Ishikawa (cell line): ENCODE measurements at regions not wholly inside any gene's neighbourhood (a gene's known extent, or its start where the extent isn't known, plus 50 kb on each side); places are given as distances from the start of the nearest gene placed in this dataset.

ENCODE experiments used
- CEBPB ChIP-seq: IDR thresholded peaks from 2 replicates; pipeline ENCODE4 v1.6.1; 2012
- EP300 ChIP-seq: IDR thresholded peaks from 2 replicates; pipeline ENCODE4 v1.6.1; 2012; ENCODE audit warnings: borderline replicate concordance
- FOXM1 ChIP-seq: IDR thresholded peaks from 2 replicates; pipeline ENCODE4 v1.6.1; 2012; ENCODE audit warnings: low read depth, borderline replicate concordance
- MAX ChIP-seq: IDR thresholded peaks from 2 replicates; pipeline ENCODE4 v1.6.1; 2012
- RAD21 ChIP-seq: IDR thresholded peaks from 2 replicates; pipeline ENCODE4 v1.6.1; 2012; ENCODE audit warnings: low read depth
- TCF12 ChIP-seq: IDR thresholded peaks from 2 replicates; pipeline ENCODE4 v1.6.1; 2012; ENCODE audit warnings: low read depth
- TEAD4 ChIP-seq: IDR thresholded peaks from 2 replicates; pipeline ENCODE4 v1.6.1; 2012
- YY1 ChIP-seq: IDR thresholded peaks from 2 replicates; pipeline ENCODE4 v1.6.1; 2012; ENCODE audit warnings: low read depth
- TF ChIP-seq, protein P1 (sequence below): IDR thresholded peaks from 2 replicates; pipeline ENCODE4 v1.6.1; 2012; ENCODE audit warnings: low read depth, mild to moderate bottlenecking
- TF ChIP-seq, protein P2 (sequence below): IDR thresholded peaks from 2 replicates; pipeline ENCODE4 v1.6.1; 2012

- TF ChIP-seq TEAD4 (no peak), EP300 (no peak), YY1 (no peak), TCF12 (no peak), MAX (no peak), CEBPB (no peak), RAD21 (no peak), FOXM1 (no peak)
- TF ChIP-seq, protein P1, sequence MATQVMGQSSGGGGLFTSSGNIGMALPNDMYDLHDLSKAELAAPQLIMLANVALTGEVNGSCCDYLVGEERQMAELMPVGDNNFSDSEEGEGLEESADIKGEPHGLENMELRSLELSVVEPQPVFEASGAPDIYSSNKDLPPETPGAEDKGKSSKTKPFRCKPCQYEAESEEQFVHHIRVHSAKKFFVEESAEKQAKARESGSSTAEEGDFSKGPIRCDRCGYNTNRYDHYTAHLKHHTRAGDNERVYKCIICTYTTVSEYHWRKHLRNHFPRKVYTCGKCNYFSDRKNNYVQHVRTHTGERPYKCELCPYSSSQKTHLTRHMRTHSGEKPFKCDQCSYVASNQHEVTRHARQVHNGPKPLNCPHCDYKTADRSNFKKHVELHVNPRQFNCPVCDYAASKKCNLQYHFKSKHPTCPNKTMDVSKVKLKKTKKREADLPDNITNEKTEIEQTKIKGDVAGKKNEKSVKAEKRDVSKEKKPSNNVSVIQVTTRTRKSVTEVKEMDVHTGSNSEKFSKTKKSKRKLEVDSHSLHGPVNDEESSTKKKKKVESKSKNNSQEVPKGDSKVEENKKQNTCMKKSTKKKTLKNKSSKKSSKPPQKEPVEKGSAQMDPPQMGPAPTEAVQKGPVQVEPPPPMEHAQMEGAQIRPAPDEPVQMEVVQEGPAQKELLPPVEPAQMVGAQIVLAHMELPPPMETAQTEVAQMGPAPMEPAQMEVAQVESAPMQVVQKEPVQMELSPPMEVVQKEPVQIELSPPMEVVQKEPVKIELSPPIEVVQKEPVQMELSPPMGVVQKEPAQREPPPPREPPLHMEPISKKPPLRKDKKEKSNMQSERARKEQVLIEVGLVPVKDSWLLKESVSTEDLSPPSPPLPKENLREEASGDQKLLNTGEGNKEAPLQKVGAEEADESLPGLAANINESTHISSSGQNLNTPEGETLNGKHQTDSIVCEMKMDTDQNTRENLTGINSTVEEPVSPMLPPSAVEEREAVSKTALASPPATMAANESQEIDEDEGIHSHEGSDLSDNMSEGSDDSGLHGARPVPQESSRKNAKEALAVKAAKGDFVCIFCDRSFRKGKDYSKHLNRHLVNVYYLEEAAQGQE, result no peak
- TF ChIP-seq, protein P2, sequence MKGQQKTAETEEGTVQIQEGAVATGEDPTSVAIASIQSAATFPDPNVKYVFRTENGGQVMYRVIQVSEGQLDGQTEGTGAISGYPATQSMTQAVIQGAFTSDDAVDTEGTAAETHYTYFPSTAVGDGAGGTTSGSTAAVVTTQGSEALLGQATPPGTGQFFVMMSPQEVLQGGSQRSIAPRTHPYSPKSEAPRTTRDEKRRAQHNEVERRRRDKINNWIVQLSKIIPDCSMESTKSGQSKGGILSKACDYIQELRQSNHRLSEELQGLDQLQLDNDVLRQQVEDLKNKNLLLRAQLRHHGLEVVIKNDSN, result no peak
These were observed 411.1 kb downstream of the SOX2 start for GRCh38 chr3:182122779-182123178.
